Neural progenitor cell (in vitro differentiated cells): ENCODE measurements at regions not wholly inside any gene's neighbourhood (a gene's known extent, or its start where the extent isn't known, plus 50 kb on each side); places are given as distances from the start of the nearest gene placed in this dataset.

Source experiments
- DNase-seq: peaks from one replicate; pipeline ENCODE4 v3.0.0-alpha.2; 2016; ENCODE audit warnings: low spot score
- H2AFZ ChIP-seq: fragments of 200-600 bp; sonication (generic); replicated peaks from 2 replicates; pipeline ENCODE4 v1.6.1; 2016; ENCODE audit warnings: antibody characterized with exemption
- H3F3A ChIP-seq: fragments of 200-600 bp; sonication (generic); 2 replicates; pipeline ENCODE4 v1.6.1; 2016; ENCODE audit warnings: antibody characterized with exemption, low read depth
- H3K27ac ChIP-seq: fragments of 200-600 bp; sonication (generic); 2 replicates; pipeline ENCODE4 v1.5.1; 2016; ENCODE audit warnings: mild to moderate bottlenecking
- H3K27me3 ChIP-seq: fragments of 200-600 bp; sonication (generic); 2 replicates; pipeline ENCODE4 v1.6.1; 2016; ENCODE audit warnings: mild to moderate bottlenecking, moderate library complexity
- H3K36me3 ChIP-seq: fragments of 200-600 bp; sonication (generic); 2 replicates; pipeline ENCODE4 v1.5.1; 2016
- H3K4me1 ChIP-seq: fragments of 200-600 bp; sonication (generic); 2 replicates; pipeline ENCODE4 v1.6.1; 2016; ENCODE audit warnings: mixed run types
- H3K4me2 ChIP-seq: fragments of 200-600 bp; sonication (generic); 2 replicates; pipeline ENCODE4 v1.6.1; 2016
- H3K4me3 ChIP-seq: fragments of 200-600 bp; sonication (generic); 2 replicates; pipeline ENCODE4 v1.5.1; 2016
- H3K79me2 ChIP-seq: fragments of 200-600 bp; sonication (generic); 2 replicates; pipeline ENCODE4 v1.6.1; 2016; ENCODE audit warnings: low read depth
- H3K9ac ChIP-seq: fragments of 200-600 bp; sonication (generic); 2 replicates; pipeline ENCODE4 v1.6.1; 2016
- H3K9me3 ChIP-seq: fragments of 200-600 bp; sonication (generic); 2 replicates; pipeline ENCODE4 v1.5.1; 2016; ENCODE audit warnings: low read depth
- H4K20me1 ChIP-seq: fragments of 200-600 bp; sonication (generic); 2 replicates; pipeline ENCODE4 v1.6.1; 2016; ENCODE audit warnings: low read depth
- H3K27ac Mint-ChIP-seq: 3 replicates; pipeline ENCODE4 v1.8.0; 2021; ENCODE audit warnings: mixed read lengths
- H3K27me3 Mint-ChIP-seq: 2 replicates; pipeline ENCODE4 v1.8.0; 2022; ENCODE audit warnings: low read depth, mild to moderate bottlenecking, inconsistent platforms, moderate library complexity, mixed read lengths; ENCODE audit not compliant: insufficient read depth
- H3K36me3 Mint-ChIP-seq: 3 replicates; pipeline ENCODE4 v1.8.0; 2021; ENCODE audit warnings: mixed read lengths
- H3K4me1 Mint-ChIP-seq: 3 replicates; pipeline ENCODE4 v1.8.0; 2021; ENCODE audit warnings: mixed read lengths
- H3K4me3 Mint-ChIP-seq: 3 replicates; pipeline ENCODE4 v1.8.0; 2021; ENCODE audit warnings: mild to moderate bottlenecking, moderate library complexity, mixed read lengths
- H3K9me3 Mint-ChIP-seq: 3 replicates; pipeline ENCODE4 v1.8.0; 2020; ENCODE audit warnings: mixed read lengths
- EZH2 ChIP-seq: fragments of 200-600 bp; sonication (generic); IDR thresholded peaks from 2 replicates; pipeline ENCODE4 v1.6.1; 2017; ENCODE audit warnings: antibody characterized with exemption, mild to moderate bottlenecking, moderate library complexity
- EZH2phosphoT487 ChIP-seq: fragments of 200-600 bp; sonication (generic); IDR thresholded peaks from 2 replicates; pipeline ENCODE4 v1.6.1; 2017; ENCODE audit warnings: antibody characterized with exemption
- TF ChIP-seq, protein P1 (sequence below): fragments of 200-600 bp; sonication (generic); IDR thresholded peaks from 2 replicates; pipeline ENCODE4 v1.5.1; 2017; ENCODE audit warnings: antibody characterized with exemption, mild to moderate bottlenecking

DNA sequence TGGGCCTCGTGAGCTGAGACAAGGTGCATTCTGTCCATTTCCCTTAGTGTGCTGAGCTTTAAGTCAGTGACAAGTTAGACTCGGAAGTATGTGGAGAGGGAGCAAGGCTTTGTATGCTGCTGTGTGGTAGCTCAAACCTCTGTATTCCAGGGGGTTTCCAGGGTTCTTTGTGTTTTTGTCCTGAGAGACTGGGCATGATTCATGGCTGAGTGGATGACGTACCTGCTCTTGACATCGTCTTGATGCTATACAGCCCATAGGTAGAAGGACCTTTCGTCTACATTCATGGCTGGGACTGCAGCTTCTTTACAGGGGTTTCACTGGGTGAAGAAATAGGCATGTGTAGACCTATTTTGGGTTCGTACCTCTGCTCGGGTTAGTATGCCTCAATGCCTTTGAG, 162.7 kb upstream of the WDR1 start:
- H3K36me3 Mint-ChIP-seq = no peaks in the 10 kb centered on the region
- TF ChIP-seq EZH2 = no peak
- TF ChIP-seq, protein P1, sequence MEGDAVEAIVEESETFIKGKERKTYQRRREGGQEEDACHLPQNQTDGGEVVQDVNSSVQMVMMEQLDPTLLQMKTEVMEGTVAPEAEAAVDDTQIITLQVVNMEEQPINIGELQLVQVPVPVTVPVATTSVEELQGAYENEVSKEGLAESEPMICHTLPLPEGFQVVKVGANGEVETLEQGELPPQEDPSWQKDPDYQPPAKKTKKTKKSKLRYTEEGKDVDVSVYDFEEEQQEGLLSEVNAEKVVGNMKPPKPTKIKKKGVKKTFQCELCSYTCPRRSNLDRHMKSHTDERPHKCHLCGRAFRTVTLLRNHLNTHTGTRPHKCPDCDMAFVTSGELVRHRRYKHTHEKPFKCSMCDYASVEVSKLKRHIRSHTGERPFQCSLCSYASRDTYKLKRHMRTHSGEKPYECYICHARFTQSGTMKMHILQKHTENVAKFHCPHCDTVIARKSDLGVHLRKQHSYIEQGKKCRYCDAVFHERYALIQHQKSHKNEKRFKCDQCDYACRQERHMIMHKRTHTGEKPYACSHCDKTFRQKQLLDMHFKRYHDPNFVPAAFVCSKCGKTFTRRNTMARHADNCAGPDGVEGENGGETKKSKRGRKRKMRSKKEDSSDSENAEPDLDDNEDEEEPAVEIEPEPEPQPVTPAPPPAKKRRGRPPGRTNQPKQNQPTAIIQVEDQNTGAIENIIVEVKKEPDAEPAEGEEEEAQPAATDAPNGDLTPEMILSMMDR = no peak
- no peak for TF ChIP-seq EZH2phosphoT487
- H3K27me3 Mint-ChIP-seq = peaks cover 4% of the 10 kb centered on the region
- H3K4me1 ChIP-seq = no peaks in the 10 kb centered on the region
- H3K4me1 Mint-ChIP-seq = peaks cover 4% of the 10 kb centered on the region
- no peak overlapping the region for H2AFZ ChIP-seq
- no peaks in the 10 kb centered on the region for H3K27me3 ChIP-seq
- no peaks in the 10 kb centered on the region for H3K79me2 ChIP-seq
- no peak overlapping the region for H3K27ac ChIP-seq
- H3F3A ChIP-seq = no peaks in the 10 kb centered on the region
- no peak overlapping the region for H3K4me3 Mint-ChIP-seq
- no peak overlapping the region for H3K9ac ChIP-seq
- H3K4me3 ChIP-seq = no peak overlapping the region
- no peak overlapping the region for H3K4me2 ChIP-seq
- no peaks in the 10 kb centered on the region for H4K20me1 ChIP-seq
- H3K9me3 ChIP-seq = no peaks in the 10 kb centered on the region
- H3K9me3 Mint-ChIP-seq = no peaks in the 10 kb centered on the region
- H3K27ac Mint-ChIP-seq = no peak overlapping the region
- DNase-seq = no peak
- no peaks in the 10 kb centered on the region for H3K36me3 ChIP-seq

DNA sequence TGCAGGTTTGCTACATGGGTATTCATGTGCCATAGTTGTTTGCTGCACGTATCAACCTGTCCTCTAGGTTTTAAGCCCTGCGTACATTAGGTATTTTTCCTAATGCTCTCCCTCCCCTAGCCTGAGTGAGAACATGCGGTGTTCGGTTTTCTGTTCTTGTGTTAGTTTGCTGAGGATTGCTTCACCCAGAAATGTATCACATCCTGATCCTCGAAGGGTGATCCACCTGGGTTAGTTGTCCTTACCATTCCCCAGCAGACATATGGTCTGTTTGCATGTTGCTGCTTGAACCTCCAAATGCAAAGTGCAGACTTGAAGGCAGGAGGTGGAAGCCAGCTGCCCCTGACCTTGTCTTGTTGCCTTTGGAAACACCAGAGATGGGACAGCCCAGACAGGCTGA, 161.5 kb upstream of the WDR1 start:
- no peak overlapping the region for H3K9ac ChIP-seq
- no peaks in the 10 kb centered on the region for H4K20me1 ChIP-seq
- H3K79me2 ChIP-seq = no peaks in the 10 kb centered on the region
- no peak overlapping the region for H3K27ac ChIP-seq
- H3K9me3 ChIP-seq = no peaks in the 10 kb centered on the region
- H3K4me3 Mint-ChIP-seq = no peak overlapping the region
- no peaks in the 10 kb centered on the region for H3K4me1 ChIP-seq
- H3K27me3 Mint-ChIP-seq = peaks cover 4% of the 10 kb centered on the region
- no peak for DNase-seq
- no peak overlapping the region for H3K4me3 ChIP-seq
- H3K4me1 Mint-ChIP-seq = peaks cover 4% of the 10 kb centered on the region
- H3K27me3 ChIP-seq = no peaks in the 10 kb centered on the region
- H3K9me3 Mint-ChIP-seq = no peaks in the 10 kb centered on the region
- no peaks in the 10 kb centered on the region for H3K36me3 Mint-ChIP-seq
- no peaks in the 10 kb centered on the region for H3F3A ChIP-seq
- TF ChIP-seq EZH2phosphoT487 = no peak
- no peak for TF ChIP-seq EZH2
- TF ChIP-seq, protein P1 = no peak
- H3K36me3 ChIP-seq = no peaks in the 10 kb centered on the region
- H3K27ac Mint-ChIP-seq = no peak overlapping the region
- H3K4me2 ChIP-seq = no peak overlapping the region
- H2AFZ ChIP-seq = no peak overlapping the region

DNA sequence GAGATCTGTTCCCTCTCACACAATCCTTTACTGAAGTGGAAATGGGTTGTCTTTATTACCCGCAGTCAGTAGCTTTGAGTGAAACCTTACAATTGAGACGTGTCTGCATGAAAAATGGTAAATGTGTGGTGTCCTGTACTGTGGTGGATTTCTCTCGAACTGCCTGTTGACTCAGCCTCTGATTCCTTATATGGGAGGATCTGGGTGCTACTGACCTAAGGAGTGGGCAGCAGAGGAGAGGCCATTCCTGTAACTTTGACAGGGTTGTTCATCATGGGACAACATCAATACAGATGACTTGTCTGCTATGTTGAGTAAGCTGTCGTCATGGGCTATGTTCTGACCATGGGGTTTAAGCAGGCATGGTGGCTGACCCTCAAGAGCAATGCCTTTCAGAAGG, 159.6 kb upstream of the WDR1 start:
- H3K27ac Mint-ChIP-seq = no peak overlapping the region
- H3K4me1 Mint-ChIP-seq = peaks cover 4% of the 10 kb centered on the region
- no peaks in the 10 kb centered on the region for H3K27me3 ChIP-seq
- no peak for DNase-seq
- no peak overlapping the region for H3K9ac ChIP-seq
- H3F3A ChIP-seq = no peaks in the 10 kb centered on the region
- H3K27me3 Mint-ChIP-seq = peaks cover 4% of the 10 kb centered on the region
- H3K9me3 ChIP-seq = no peaks in the 10 kb centered on the region
- no peaks in the 10 kb centered on the region for H4K20me1 ChIP-seq
- no peak overlapping the region for H3K4me2 ChIP-seq
- H3K9me3 Mint-ChIP-seq = no peaks in the 10 kb centered on the region
- no peak overlapping the region for H3K4me3 Mint-ChIP-seq
- no peak overlapping the region for H3K27ac ChIP-seq
- H3K4me1 ChIP-seq = no peaks in the 10 kb centered on the region
- H3K36me3 ChIP-seq = no peaks in the 10 kb centered on the region
- H2AFZ ChIP-seq = no peak overlapping the region
- no peaks in the 10 kb centered on the region for H3K79me2 ChIP-seq
- TF ChIP-seq, protein P1 = no peak
- no peak for TF ChIP-seq EZH2phosphoT487
- TF ChIP-seq EZH2 = no peak
- no peak overlapping the region for H3K4me3 ChIP-seq
- no peaks in the 10 kb centered on the region for H3K36me3 Mint-ChIP-seq

DNA sequence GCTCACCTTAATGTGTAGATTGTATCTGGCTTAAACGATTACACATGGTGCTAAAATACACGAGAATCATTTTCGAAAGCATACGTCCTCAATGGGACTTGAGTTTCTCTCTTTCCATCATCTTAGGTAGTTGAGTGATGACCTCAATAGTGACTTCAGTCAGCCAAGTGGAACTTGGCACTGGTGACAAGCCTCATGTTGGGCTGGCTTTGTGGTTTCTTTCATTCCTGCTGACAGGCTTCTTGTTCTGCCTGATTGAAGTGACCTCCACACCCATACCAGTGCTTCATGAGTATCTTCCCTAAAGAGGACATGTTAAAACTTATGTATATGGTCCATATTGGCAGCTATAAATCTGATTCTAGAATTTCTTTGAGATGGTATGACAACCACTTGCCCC, 159.1 kb upstream of the WDR1 start:
- DNase-seq = no peak
- Mint-ChIP-seq H3K27me3 (peaks cover 4% of the 10 kb centered on the region), H3K36me3 (no peaks in the 10 kb centered on the region), H3K4me1 (peaks cover 3% of the 10 kb centered on the region), H3K4me3 (no peak overlapping the region), H3K27ac (no peak overlapping the region), H3K9me3 (no peaks in the 10 kb centered on the region)
- H3K36me3 ChIP-seq = no peaks in the 10 kb centered on the region
- no peaks in the 10 kb centered on the region for H3K27me3 ChIP-seq
- no peaks in the 10 kb centered on the region for H3K9me3 ChIP-seq
- no peaks in the 10 kb centered on the region for H3K79me2 ChIP-seq
- no peaks in the 10 kb centered on the region for H4K20me1 ChIP-seq
- H3K4me2 ChIP-seq = no peak overlapping the region
- H2AFZ ChIP-seq = no peak overlapping the region
- H3K4me3 ChIP-seq = no peak overlapping the region
- H3F3A ChIP-seq = no peaks in the 10 kb centered on the region
- H3K27ac ChIP-seq = no peak overlapping the region
- no peak overlapping the region for H3K9ac ChIP-seq
- TF ChIP-seq, protein P1 = no peak
- no peaks in the 10 kb centered on the region for H3K4me1 ChIP-seq
